H1 (cell line): ENCODE measurements at regions not wholly inside any gene's neighbourhood (a gene's known extent, or its start where the extent isn't known, plus 50 kb on each side); places are given as distances from the start of the nearest gene placed in this dataset.

ENCODE experiments used
- GTF2F1 ChIP-seq: IDR thresholded peaks from 2 replicates; pipeline ENCODE4 v1.6.1; 2012; ENCODE audit warnings: low read depth, low read length, improper control_type of control experiment, borderline replicate concordance
- RAD21 ChIP-seq, 2 experiments: IDR thresholded peaks in 1 of 2; conservative IDR thresholded peaks in 1 of 2; 2 replicates each; pipeline ENCODE4 v1.6.1; 2011; ENCODE audit warnings: low read depth in 2 of 2, low read length in 2 of 2, improper control_type of control experiment in 1 of 2, inconsistent platforms in 1 of 2, mild to moderate bottlenecking in 1 of 2, moderate library complexity in 1 of 2
- TF ChIP-seq, protein P1 (sequence below): IDR thresholded peaks from 2 replicates; pipeline ENCODE4 v1.6.1; 2011; ENCODE audit warnings: low read length, improper control_type of control experiment

DNA sequence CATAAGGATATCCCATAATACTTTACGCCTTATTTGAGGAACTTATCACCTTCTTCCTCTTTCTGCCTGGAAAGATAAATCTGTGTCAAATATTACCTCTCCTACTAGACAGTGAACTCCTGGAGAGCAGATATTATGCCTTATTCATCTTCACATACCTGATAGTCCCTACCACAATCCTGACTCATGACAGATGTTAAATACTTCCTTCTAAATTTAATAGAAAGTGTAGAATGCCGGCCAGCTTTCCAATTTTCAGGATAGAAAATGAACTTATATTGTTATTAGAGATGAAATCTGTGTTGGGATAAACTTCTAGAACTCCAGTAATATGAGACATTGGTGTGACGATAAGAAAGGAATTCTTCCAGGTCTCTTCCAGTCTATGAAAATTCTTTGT lies 89.0 kb downstream of the GCNT4 start (continued):
- TF ChIP-seq, protein P1, sequence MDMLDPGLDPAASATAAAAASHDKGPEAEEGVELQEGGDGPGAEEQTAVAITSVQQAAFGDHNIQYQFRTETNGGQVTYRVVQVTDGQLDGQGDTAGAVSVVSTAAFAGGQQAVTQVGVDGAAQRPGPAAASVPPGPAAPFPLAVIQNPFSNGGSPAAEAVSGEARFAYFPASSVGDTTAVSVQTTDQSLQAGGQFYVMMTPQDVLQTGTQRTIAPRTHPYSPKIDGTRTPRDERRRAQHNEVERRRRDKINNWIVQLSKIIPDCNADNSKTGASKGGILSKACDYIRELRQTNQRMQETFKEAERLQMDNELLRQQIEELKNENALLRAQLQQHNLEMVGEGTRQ: no peak
- TF ChIP-seq GTF2F1 (no peak), RAD21 (IDR thresholded peaks at IDR 0.05 in 1 of 2, conservative IDR thresholded peaks at IDR 0.05 in 1 of 2; ENCODE audit: low read depth in 2 of 2, low read length in 2 of 2) (no peak)
